ENCODE measurements at regions not wholly inside any gene's neighbourhood (a gene's known extent, or its start where the extent isn't known, plus 50 kb on each side); places are given as distances from the start of the nearest gene placed in this dataset.
A peak's percentile ranks its signal among the peaks of the same experiment; 100 is the strongest.
"Not testable (repeated sequence)": the region's sequence is repeated elsewhere in the genome, so short reads cannot be mapped to it uniquely, and the experiment has no call there.

GRCh38 chr17:26936645-26937044 is 357.3 kb upstream of the WSB1 start:
- DNase-seq: not testable (repeated sequence)

- not testable (repeated sequence) for DNase-seq
These were observed 356.1 kb upstream of the WSB1 start for GRCh38 chr17:26937750-26938322.

- not testable (repeated sequence) for DNase-seq
These were observed 354.2 kb upstream of the WSB1 start for GRCh38 chr17:26939755-26940154.

GRCh38 chr17:26940587-26940986 is 353.3 kb upstream of the WSB1 start:
- not testable (repeated sequence) for DNase-seq

GRCh38 chr17:26962255-26963162 is 331.4 kb upstream of the WSB1 start:
- DNase-seq: no peak

- no peak for DNase-seq
These were observed 330.8 kb upstream of the WSB1 start for GRCh38 chr17:26963163-26963503.

- DNase-seq: not testable (repeated sequence)
These were observed 327.9 kb upstream of the WSB1 start for GRCh38 chr17:26965898-26966624.

GRCh38 chr17:26966625-26967179 is 327.2 kb upstream of the WSB1 start:
- not testable (repeated sequence) for DNase-seq

- not testable (repeated sequence) for DNase-seq
These were observed 312.0 kb upstream of the WSB1 start for GRCh38 chr17:26981845-26982425.

GRCh38 chr17:26982563-26982962 is 311.4 kb upstream of the WSB1 start:
- not testable (repeated sequence) for DNase-seq

GRCh38 chr17:26987851-26988250 is 306.1 kb upstream of the WSB1 start:
- not testable (repeated sequence) for DNase-seq

GRCh38 chr17:26994648-26995047 is 299.3 kb upstream of the WSB1 start:
- DNase-seq: not testable (repeated sequence)

- DNase-seq: not testable (repeated sequence)
These were observed 297.6 kb upstream of the WSB1 start for GRCh38 chr17:26996146-26996916.

- DNase-seq: not testable (repeated sequence)
These were observed 286.0 kb upstream of the WSB1 start for GRCh38 chr17:27007734-27008531.

- no peak for DNase-seq
These were observed 284.8 kb upstream of the WSB1 start for GRCh38 chr17:27009087-27009486.

GRCh38 chr17:27010138-27010537 is 283.8 kb upstream of the WSB1 start:
- DNase-seq: not testable (repeated sequence)

- not testable (repeated sequence) for DNase-seq
These were observed 263.4 kb upstream of the WSB1 start for GRCh38 chr17:27030552-27030951.

GRCh38 chr17:27038676-27039075 is 255.2 kb upstream of the WSB1 start:
- DNase-seq: no peak

GRCh38 chr17:27045039-27045438 is 248.9 kb upstream of the WSB1 start:
- not testable (repeated sequence) for DNase-seq

GRCh38 chr17:27049104-27049784 is 244.7 kb upstream of the WSB1 start:
- DNase-seq: peak; percentile 25

GRCh38 chr17:27065588-27065987 is 228.3 kb upstream of the WSB1 start:
- DNase-seq: no peak

All from activated CD4-positive, alpha-beta T cell treated with anti-CD3 and anti-CD28 coated beads for 48 hours (primary cell).